ACC112 (cell line): ENCODE measurements at regions not wholly inside any gene's neighbourhood (a gene's known extent, or its start where the extent isn't known, plus 50 kb on each side); places are given as distances from the start of the nearest gene placed in this dataset.
"Not testable (repeated sequence)": the region's sequence is repeated elsewhere in the genome, so short reads cannot be mapped to it uniquely, and the experiment has no call there.

Source experiments
- H2AFZ ChIP-seq: fragments of 200-600 bp; sonication (generic); one replicate; pipeline ENCODE4 v1.6.0; 2017; ENCODE audit warnings: antibody characterized with exemption, low read length; ENCODE audit not compliant: unreplicated experiment
- H3K27ac ChIP-seq: fragments of 200-600 bp; sonication (generic); 2 replicates; pipeline ENCODE4 v1.5.1; 2014; ENCODE audit warnings: low read depth, mild to moderate bottlenecking, antibody characterized with exemption, low read length, moderate library complexity
- H3K27me3 ChIP-seq: fragments of 200-600 bp; sonication (generic); 2 replicates; pipeline ENCODE4 v1.6.1; 2014; ENCODE audit warnings: mild to moderate bottlenecking, antibody characterized with exemption, low read length, moderate library complexity, mixed read lengths; ENCODE audit not compliant: insufficient read depth
- H3K36me3 ChIP-seq: fragments of 200-600 bp; sonication (generic); 2 replicates; pipeline ENCODE4 v1.6.1; 2016; ENCODE audit warnings: mild to moderate bottlenecking, antibody characterized with exemption, low read length, moderate library complexity, mixed read lengths; ENCODE audit not compliant: insufficient read depth
- H3K4me1 ChIP-seq: fragments of 200-600 bp; sonication (generic); one replicate; pipeline ENCODE4 v1.6.1; 2016; ENCODE audit warnings: low read length, mixed read lengths; ENCODE audit not compliant: insufficient read depth, unreplicated experiment, control insufficient read depth
- H3K4me3 ChIP-seq: fragments of 200-600 bp; sonication (generic); 2 replicates; pipeline ENCODE4 v1.5.1; 2014; ENCODE audit warnings: mild to moderate bottlenecking, low read depth, low read length
- H3K79me2 ChIP-seq: fragments of 200-600 bp; sonication (generic); one replicate; pipeline ENCODE4 v1.6.0; 2016; ENCODE audit warnings: low read length; ENCODE audit not compliant: control insufficient read depth, unreplicated experiment, insufficient read depth

- H3K4me3 ChIP-seq: no peak overlapping the region
- H3K36me3 ChIP-seq: no peaks in the 10 kb centered on the region
- no peak overlapping the region for H2AFZ ChIP-seq
- no peak overlapping the region for H3K27ac ChIP-seq
- H3K79me2 ChIP-seq: no peaks in the 10 kb centered on the region
- H3K4me1 ChIP-seq: no peaks in the 10 kb centered on the region
- no peaks in the 10 kb centered on the region for H3K27me3 ChIP-seq
Observed at GRCh38 chr9:1929134-1929533, 86.0 kb upstream of the SMARCA2 start.

DNA sequence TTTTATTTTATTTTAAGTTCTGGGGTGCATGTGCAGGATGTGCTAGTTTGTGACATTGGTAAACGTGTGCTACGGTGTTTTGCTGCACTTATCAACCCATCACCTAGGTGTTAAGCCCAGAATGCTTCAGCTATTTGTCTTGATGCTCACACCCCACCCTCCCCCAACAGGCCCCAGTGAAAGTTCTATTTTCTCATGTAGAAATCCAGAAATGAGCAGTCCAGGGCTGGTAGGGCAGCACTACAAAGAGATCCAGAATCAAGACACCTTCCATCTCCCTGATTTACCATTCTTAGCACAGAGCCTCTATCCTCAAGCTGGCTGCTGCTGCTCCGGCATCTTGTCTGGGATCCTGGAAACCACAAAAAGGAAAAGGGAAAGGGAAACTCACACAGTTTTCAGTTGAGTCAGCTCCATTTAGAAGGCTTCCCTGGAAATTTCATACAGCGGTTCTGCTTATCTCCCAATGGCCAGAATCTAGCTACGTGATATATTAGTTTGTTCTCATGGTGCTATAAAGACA, 85.4 kb upstream of the SMARCA2 start:
- H3K4me1 ChIP-seq: no peaks in the 10 kb centered on the region

GRCh38 chr9:1930245-1930736, 84.9 kb upstream of the SMARCA2 start:
- not testable (repeated sequence) for H3K27me3 ChIP-seq, H2AFZ ChIP-seq, H3K4me3 ChIP-seq, H3K27ac ChIP-seq, H3K79me2 ChIP-seq, H3K36me3 ChIP-seq, H3K4me1 ChIP-seq

More for the DNA sequence above, 85.4 kb upstream of the SMARCA2 start:
- Histone ChIP-seq H3K27ac (no peak overlapping the region), H3K79me2 (no peaks in the 10 kb centered on the region), H3K4me3 (no peak overlapping the region), H2AFZ (no peak overlapping the region), H3K27me3 (no peaks in the 10 kb centered on the region), H3K36me3 (no peaks in the 10 kb centered on the region)

DNA sequence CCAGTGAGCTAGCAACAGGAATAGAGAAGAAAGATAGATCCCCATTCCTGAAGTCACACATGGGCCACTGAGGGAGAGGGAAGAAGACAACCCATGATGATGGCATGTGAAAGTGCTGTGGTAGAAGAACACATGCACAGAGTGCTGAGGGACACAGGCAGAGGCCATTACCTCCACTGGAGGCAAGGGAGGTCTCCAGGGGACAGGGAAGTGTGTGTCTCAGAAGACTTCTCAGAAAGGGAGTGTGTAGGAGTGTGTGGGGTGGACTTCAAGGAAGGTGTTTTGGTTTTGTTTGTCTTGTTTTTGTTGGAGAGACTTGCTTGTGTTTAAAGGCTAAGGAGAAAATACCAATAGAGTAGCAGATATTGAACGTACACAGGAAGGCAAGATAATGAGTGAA, 77.0 kb upstream of the SMARCA2 start:
- H3K27ac ChIP-seq: no peak overlapping the region
- H2AFZ ChIP-seq: no peak overlapping the region
- no peaks in the 10 kb centered on the region for H3K4me1 ChIP-seq
- H3K36me3 ChIP-seq: no peaks in the 10 kb centered on the region
- no peaks in the 10 kb centered on the region for H3K79me2 ChIP-seq
- no peaks in the 10 kb centered on the region for H3K27me3 ChIP-seq
- no peak overlapping the region for H3K4me3 ChIP-seq

DNA sequence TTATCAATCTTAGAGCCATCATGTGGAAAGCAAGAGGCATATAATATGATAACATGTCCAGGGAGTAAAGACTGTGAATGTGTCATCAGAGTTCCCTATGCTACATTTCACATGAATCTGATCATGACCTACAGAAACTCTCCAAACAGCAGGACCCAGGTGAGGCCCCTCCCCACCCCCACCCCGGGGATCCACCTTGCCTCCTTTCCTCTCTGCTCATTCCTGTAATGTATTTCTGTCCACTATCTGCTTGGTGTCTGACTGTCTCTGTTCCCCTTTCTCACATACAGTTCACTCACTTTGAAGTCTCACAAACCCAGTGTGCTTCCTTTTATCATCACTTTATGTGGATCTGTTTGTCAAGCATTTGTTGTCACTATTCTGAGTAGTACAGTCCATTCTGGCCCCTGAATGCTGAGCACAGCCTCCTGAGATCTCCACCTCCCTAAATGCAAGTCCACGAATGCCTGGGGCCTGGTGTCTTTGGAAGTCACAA, 76.4 kb upstream of the SMARCA2 start:
- Histone ChIP-seq H3K79me2 (no peaks in the 10 kb centered on the region), H3K27ac (no peak overlapping the region), H3K36me3 (no peaks in the 10 kb centered on the region), H3K4me1 (no peaks in the 10 kb centered on the region), H3K27me3 (no peaks in the 10 kb centered on the region), H2AFZ (no peak overlapping the region), H3K4me3 (no peak overlapping the region)

- Histone ChIP-seq H3K27ac (no peak overlapping the region), H3K4me3 (no peak overlapping the region), H3K79me2 (no peaks in the 10 kb centered on the region), H3K36me3 (no peaks in the 10 kb centered on the region), H3K27me3 (no peaks in the 10 kb centered on the region; the same call in 1 of the 2 replicates), H3K4me1 (no peaks in the 10 kb centered on the region), H2AFZ (no peak overlapping the region)
Observed at GRCh38 chr9:1939466-1939865, 75.7 kb upstream of the SMARCA2 start.

DNA sequence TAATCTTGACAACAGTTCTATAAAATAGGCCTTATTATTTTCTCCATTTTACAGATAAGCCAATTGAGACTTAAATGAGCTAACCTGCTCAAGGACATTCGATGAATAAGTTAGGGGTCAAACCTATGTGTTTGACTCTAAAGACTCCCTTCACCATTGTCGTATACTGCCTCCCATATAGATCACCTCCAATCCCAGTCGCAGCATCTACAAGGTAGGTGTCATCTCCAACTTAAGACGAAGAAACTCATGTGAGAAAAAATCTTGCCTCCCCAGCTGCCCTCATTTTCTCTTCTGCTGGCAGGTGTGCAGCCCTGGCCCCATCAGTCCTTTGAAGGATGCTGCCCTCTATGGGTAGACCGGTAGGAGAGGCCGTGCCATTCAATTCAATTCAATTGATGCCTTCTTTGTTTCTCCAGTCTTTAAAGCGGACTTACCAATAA, 75.2 kb upstream of the SMARCA2 start:
- H2AFZ ChIP-seq: no peak overlapping the region
- H3K4me3 ChIP-seq: no peak overlapping the region
- no peaks in the 10 kb centered on the region for H3K79me2 ChIP-seq
- no peaks in the 10 kb centered on the region for H3K4me1 ChIP-seq
- no peaks in the 10 kb centered on the region for H3K36me3 ChIP-seq
- H3K27ac ChIP-seq: no peak overlapping the region
- no peaks in the 10 kb centered on the region; the same call in 1 of the 2 replicates for H3K27me3 ChIP-seq

GRCh38 chr9:1941989-1942388, 73.2 kb upstream of the SMARCA2 start:
- Histone ChIP-seq H3K4me1 (no peaks in the 10 kb centered on the region), H3K27me3 (no peaks in the 10 kb centered on the region; the same call in 1 of the 2 replicates), H3K27ac (no peak overlapping the region), H3K4me3 (no peak overlapping the region), H3K36me3 (no peaks in the 10 kb centered on the region), H3K79me2 (no peaks in the 10 kb centered on the region), H2AFZ (no peak overlapping the region)

- peaks cover 16% of the 10 kb centered on the region for H3K27me3 ChIP-seq
- no peak overlapping the region for H3K4me3 ChIP-seq
- H3K36me3 ChIP-seq: no peaks in the 10 kb centered on the region
- no peaks in the 10 kb centered on the region for H3K4me1 ChIP-seq
- H3K27ac ChIP-seq: no peak overlapping the region
- no peak overlapping the region for H2AFZ ChIP-seq
- H3K79me2 ChIP-seq: no peaks in the 10 kb centered on the region
Observed at GRCh38 chr9:1946526-1947283, 68.4 kb upstream of the SMARCA2 start.

GRCh38 chr9:1947438-1947837, 67.7 kb upstream of the SMARCA2 start:
- no peak overlapping the region for H3K27ac ChIP-seq
- H3K36me3 ChIP-seq: no peaks in the 10 kb centered on the region
- H3K27me3 ChIP-seq: peaks cover 24% of the 10 kb centered on the region
- no peak overlapping the region for H2AFZ ChIP-seq
- H3K4me1 ChIP-seq: no peaks in the 10 kb centered on the region
- H3K4me3 ChIP-seq: no peak overlapping the region
- H3K79me2 ChIP-seq: no peaks in the 10 kb centered on the region

DNA sequence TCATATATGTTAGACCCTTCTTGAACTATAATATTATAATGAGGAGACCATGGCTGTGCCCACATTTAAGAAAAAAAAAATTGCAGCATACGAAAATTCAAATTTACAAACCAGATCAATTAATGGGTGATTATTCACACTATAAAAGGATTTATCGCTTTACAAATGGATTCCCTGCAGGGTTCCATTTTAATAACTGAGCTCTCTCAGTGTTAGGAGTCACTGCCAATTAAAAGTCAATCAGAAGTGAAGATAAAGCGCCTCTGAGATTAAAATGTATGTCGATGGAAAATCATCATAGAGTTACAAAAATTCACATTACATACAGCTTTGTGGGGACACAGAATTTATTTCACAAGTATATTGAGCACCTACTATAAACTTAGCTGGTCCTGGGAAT, 66.6 kb upstream of the SMARCA2 start:
- H3K27ac ChIP-seq: no peak overlapping the region
- H3K27me3 ChIP-seq: peaks cover 32% of the 10 kb centered on the region
- no peak overlapping the region for H3K4me3 ChIP-seq
- no peak overlapping the region for H2AFZ ChIP-seq
- H3K4me1 ChIP-seq: no peaks in the 10 kb centered on the region
- H3K36me3 ChIP-seq: no peaks in the 10 kb centered on the region
- no peaks in the 10 kb centered on the region for H3K79me2 ChIP-seq
